ENCODE measurements at regions not wholly inside any gene's neighbourhood (a gene's known extent, or its start where the extent isn't known, plus 50 kb on each side); places are given as distances from the start of the nearest gene placed in this dataset.

GRCh38 chr4:184318852-184319251 is 101.2 kb upstream of the ENPP6 start:
- Histone ChIP-seq H3K27me3 (ENCODE audit: control insufficient read depth, insufficient read depth, low read length) (no peaks in the 10 kb centered on the region), H3K36me3 (ENCODE audit: control insufficient read depth, insufficient read depth, low read length) (no peaks in the 10 kb centered on the region), H3K9me1 (ENCODE audit: insufficient read depth, low read length) (no peaks in the 10 kb centered on the region), H3K4me1 (ENCODE audit: control insufficient read depth, insufficient read depth, low read length) (no peaks in the 10 kb centered on the region; the same call in 1 of the 2 replicates), H3K4me2 (ENCODE audit: low read depth, low read length) (no peak overlapping the region), H4K5ac (ENCODE audit: low read depth, low read length) (no peak overlapping the region), H2BK20ac (ENCODE audit: low read depth, low read length) (no peak overlapping the region), H4K20me1 (ENCODE audit: insufficient read depth, low read length) (no peaks in the 10 kb centered on the region), H3K18ac (ENCODE audit: low read depth, low read length) (no peak overlapping the region), H2AK5ac (ENCODE audit: low read depth, low read length) (no peak overlapping the region), H3K23ac (ENCODE audit: low read depth, low read length) (no peak overlapping the region), H3K27ac (ENCODE audit: insufficient read depth, low read length) (no peak overlapping the region), H2AK9ac (replicated peaks; ENCODE audit: low read depth, low read length, poor library complexity) (no peak overlapping the region), H3K14ac (replicated peaks; ENCODE audit: low read depth, low read length) (no peak overlapping the region), H2BK120ac (ENCODE audit: low read depth, low read length) (no peak overlapping the region), H3K4ac (ENCODE audit: low read depth, low read length) (no peak overlapping the region), H2BK5ac (ENCODE audit: low read depth, low read length, poor library complexity, severe bottlenecking) (no peak overlapping the region), H3K9me3 (ENCODE audit: control insufficient read depth, insufficient read depth, low read length) (no peaks in the 10 kb centered on the region), H2BK15ac (ENCODE audit: low read depth, low read length) (no peak overlapping the region), H3K56ac (ENCODE audit: extremely low read depth, insufficient read depth, low read length) (no peak overlapping the region), H3K9ac (ENCODE audit: low read depth, low read length) (no peak overlapping the region), H4K8ac (ENCODE audit: low read depth in 2 of 2, low read length in 2 of 2) (no peak overlapping the region), H3K79me1 (ENCODE audit: low read depth in 1 of 2, low read length in 2 of 2) (no peaks in the 10 kb centered on the region), H3K4me3 (ENCODE audit: insufficient read depth, low read depth, low read length) (no peak overlapping the region), H4K91ac (ENCODE audit: insufficient read depth, low read depth, low read length) (no peak overlapping the region), H2AFZ (replicated peaks; ENCODE audit: low read length, poor library complexity) (no peak overlapping the region)
- TF ChIP-seq MAFK (IDR thresholded peaks at IDR 0.05; ENCODE audit: low read depth, low read length) (no peak), RAD21 (IDR thresholded peaks at IDR 0.05; ENCODE audit: low read length) (no peak), NFE2L2 (IDR thresholded peaks at IDR 0.05; ENCODE audit: low read depth, low read length) (no peak), POLR2A (IDR thresholded peaks at IDR 0.05; ENCODE audit: low read depth, low read length) (no peak)
- no TSS peak for BruUV-seq (replicated peaks)
- no peak for DNase-seq
- in situ Hi-C loops (cut with MboI; ENCODE audit: low sequenced_read_pairs): no loop called here
- intact Hi-C loops (cut with micrococcal nuclease): no loop called here
- WGBS, 2 experiments (ENCODE audit: extremely low coverage in 2 of 2, insufficient read length in 1 of 2): 95% methylated on average over 4 of the region's 8 CpGs; no CpG with 5 or more reads in 1 of the 2 experiments
- ChIA-PET POLR2A (ENCODE audit: unreplicated experiment) (no interaction called here), CTCF (no interaction called here)
- ATAC-seq (ENCODE audit: low read depth): no peak
- dilution Hi-C loops (cut with HindIII; ENCODE audit: low sequenced_read_pairs, unreplicated experiment): no loop called here

Data from IMR-90 (cell line).